ENCODE measurements at regions not wholly inside any gene's neighbourhood (a gene's known extent, or its start where the extent isn't known, plus 50 kb on each side); places are given as distances from the start of the nearest gene placed in this dataset.
"Not testable (repeated sequence)": the region's sequence is repeated elsewhere in the genome, so short reads cannot be mapped to it uniquely, and the experiment has no call there.

DNA sequence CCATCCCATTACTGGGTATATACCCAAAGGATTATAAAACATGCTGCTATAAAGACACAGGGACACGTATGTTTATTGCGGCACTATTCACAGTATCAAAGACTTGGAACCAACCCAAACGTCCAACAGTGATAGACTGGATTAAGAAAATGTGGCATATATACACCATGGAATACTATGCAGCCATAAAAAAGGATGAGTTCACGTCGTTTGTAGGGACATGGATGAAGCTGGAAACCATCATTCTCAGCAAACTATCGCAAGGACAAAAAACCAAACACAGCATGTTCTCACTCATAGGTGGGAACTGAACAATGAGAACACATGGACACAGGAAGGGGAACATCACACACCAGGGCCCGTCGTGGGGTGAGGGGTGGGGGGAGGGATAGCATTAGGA is 106.1 kb downstream of the CHD1L start:
- not testable (repeated sequence) for DNase-seq (ENCODE audit: low read depth)

DNA sequence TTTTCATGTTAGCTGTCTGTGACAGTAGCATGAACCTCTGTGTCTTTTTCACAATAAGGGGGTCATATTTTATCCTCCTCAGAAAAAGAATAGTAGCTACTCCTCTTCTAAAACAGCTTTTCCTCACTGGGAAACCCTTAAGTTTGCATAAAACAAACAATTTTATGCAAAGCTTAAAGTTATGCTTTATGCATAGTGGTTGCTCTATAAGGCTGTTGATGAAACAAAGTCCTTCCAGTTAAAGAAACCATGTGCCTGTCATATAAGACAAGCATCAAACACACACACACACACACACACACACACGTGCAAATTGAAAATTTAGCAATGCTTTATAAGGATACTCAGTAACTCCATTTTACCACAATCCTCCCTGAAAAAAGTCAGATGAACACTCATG is 107.0 kb downstream of the CHD1L start:
- DNase-seq (ENCODE audit: low read depth), result no peak

DNA sequence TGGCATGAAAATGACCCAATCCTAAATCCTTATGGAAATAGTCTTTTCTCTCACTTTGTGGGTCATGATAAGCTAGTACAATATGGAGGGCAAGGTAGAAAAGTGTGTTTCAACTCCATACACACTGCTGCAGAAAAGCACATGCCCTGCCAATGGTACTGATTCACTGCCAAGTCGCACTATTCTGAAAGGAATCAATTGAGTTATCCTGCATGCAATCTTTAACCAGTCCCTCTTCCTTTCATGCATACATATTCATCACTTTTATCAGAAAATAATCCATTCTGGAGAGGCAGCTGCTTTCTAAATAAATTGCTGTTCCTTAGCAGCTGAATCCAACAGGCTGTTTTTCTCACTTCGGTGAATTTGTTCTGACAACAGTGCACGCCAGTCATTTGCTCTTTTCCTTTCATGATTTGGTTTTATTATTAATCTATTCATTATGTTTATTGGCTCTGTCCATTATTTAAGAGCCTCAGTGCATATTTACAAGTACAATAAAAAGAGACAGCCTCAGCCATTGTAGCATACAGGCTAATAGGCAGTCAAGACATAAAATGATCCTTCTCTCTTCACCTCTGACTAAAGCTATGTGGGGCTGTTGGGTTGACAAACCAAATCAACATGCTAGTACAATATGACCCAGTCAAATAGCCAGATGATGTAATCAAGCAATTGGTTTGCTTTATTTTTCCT is 108.8 kb downstream of the CHD1L start:
- no peak for DNase-seq (ENCODE audit: low read depth)

DNA sequence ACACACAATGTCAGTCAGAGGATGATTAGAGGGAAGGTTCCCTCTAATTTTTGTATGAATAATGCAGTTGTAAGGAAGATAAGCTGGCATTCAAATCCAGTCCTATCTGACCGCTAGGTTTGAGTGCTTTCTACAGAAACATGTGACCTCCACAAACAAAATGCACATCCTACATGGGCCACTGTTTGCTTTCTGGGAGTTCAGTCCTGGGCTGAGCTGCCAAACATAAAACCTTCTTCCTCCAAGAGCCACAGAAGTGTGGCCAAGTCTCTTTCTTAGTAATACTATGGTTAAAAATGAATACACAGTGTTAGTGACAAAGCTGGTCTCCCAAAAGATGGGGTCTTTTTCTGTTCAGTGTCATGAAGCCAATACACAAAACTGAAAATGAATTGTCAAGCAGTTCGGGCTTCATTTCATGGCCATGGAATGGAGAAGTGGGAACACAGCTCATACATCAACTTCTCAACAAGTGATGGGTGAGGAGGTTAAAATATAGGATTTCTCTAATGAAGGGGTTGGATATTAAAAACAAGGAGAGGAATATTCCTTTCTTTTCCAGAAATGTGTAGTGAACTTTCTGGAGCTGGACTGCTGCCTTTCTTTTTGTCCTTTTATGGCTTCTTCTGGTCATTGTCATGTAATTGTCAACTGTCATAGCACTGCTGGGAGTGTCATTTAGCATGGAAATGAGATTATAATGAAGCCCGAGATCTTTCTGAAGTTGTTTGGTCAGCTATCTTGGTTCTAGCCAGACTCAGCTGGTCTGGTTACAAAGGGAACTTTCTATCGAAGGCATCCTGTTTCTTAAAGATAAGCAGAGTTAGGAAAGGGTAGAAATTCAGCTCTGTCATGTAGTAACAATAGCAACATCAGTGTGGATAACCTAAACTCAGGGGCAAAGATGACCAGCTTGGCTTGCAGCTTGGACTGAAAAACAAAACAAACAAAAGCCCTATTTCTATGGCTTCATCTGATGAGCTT is 135.1 kb downstream of the CHD1L start:
- peak; percentile 68 for DNase-seq (ENCODE audit: low read depth)

DNA sequence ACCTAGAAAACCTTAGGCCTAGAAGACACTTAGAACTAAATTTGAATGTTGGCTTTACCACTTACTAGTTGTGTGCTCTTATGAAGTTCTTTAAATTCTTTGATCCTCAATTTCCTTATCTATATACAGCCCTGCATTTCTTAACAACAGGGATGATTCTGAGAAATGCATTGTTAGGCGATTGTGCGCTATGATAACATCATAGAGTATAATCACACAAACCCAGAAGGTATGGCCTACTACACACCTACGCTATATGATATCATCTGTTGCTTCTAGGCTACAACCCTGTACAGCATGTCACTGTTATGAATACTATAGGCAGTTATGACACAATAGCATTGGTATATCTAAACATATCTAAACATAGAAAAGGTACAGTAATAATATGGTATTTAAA is 137.4 kb downstream of the CHD1L start:
- DNase-seq (ENCODE audit: low read depth), result no peak

DNA sequence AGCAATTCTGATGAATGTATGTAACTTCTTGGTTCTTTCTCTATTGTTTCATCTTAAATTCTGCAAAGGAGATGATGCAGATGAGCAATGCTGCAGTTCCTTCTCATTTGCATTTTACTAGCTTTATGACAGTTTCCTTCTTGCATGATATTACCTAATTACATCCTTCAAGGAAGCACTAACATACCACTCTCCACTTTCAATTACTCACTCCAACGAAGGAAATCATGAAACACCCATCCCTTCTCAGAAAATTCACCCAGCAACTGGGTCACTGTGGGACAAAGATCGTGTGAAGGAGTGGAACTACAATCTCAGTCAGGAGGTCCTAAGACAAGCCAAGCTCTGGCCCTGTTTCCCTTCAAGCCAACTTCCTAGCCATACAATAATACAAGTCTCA is 142.3 kb downstream of the CHD1L start:
- DNase-seq (ENCODE audit: low read depth), result no peak

DNA sequence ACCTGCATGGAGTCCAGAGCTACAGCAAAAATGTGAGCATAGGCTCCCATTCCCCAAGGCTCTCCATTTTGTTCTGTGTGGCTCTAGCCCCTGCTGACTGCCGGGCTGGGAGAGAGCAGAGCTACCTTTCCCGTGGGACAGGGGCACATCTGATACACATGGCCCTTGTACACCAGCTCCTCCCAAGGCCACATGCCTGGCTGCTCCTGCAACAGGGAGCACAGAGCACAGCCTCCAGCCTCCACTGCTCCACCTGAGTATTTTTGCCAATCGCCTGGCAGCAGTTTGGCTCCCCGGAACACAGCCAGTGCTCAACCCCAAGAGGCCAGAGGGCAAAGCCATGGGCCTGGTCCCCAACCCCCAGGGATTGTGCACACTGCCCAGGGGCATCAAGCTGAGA is 146.5 kb downstream of the CHD1L start:
- no peak for DNase-seq (ENCODE audit: low read depth)

DNA sequence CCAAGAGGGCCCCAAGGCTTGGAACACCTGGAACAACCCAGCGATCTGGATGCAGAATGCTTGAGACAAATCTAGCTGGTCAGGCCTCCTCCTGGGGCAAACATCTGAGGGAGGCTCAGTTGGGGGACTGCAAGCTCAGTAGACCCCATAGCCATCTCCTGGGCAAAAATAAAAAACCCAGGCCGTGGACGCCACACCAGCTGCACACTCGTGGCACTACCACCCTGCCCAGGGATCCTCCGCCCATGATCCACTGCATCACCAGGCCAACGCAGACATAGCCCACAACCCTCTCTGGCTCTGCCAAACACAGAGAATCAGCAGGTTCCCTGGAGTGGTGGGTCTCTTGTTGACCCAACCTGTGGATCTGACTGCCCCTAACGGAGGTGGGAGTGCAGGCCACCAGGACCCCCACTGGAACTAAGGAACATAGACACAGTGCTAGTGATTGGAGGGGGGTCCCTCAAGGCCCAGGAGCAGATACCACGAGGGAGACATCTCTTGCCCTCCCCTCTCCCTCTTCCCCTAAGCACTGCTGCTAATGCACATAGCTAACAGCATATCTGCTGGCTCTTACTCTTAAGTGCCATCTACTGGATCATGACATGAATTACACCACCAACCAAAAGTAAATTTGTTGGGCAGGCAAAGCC is 147.2 kb downstream of the CHD1L start:
- DNase-seq (ENCODE audit: low read depth), result peak; percentile 21

DNA sequence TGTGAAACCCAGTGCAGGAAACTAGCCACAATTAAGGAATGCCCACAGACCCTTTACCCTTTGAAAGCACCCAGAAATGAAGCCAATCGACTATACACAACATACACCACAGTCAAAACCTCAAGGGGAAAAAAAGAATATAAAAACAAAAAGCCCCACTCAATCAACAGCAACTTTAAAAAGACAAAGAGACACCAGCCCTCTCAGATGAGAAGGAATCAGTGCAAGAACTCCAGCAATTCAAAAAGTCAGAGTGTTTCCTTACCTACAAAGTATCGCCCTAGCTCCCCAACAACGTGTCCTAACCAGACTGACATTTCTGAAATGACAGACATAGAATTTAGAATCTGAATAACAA is 147.7 kb downstream of the CHD1L start:
- no peak for DNase-seq (ENCODE audit: low read depth)

DNA sequence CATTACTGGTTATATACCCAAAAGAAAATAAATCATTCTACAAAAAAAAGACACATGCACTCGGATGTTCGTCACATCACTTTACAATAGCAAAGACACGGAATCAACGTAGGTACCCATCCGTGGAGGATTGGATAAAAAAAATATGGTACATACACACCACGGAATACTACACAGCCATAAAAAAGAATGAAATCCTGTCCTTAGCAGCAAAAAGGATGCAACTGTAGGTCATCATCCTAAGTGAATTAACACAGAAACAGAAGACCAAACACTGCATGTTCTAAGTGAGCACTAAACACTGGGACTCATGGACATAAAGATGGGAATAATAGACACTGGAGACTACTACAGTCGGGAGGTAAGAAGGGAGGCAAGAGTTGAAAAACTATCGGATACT is 148.6 kb downstream of the CHD1L start:
- DNase-seq (ENCODE audit: low read depth), result no peak

DNA sequence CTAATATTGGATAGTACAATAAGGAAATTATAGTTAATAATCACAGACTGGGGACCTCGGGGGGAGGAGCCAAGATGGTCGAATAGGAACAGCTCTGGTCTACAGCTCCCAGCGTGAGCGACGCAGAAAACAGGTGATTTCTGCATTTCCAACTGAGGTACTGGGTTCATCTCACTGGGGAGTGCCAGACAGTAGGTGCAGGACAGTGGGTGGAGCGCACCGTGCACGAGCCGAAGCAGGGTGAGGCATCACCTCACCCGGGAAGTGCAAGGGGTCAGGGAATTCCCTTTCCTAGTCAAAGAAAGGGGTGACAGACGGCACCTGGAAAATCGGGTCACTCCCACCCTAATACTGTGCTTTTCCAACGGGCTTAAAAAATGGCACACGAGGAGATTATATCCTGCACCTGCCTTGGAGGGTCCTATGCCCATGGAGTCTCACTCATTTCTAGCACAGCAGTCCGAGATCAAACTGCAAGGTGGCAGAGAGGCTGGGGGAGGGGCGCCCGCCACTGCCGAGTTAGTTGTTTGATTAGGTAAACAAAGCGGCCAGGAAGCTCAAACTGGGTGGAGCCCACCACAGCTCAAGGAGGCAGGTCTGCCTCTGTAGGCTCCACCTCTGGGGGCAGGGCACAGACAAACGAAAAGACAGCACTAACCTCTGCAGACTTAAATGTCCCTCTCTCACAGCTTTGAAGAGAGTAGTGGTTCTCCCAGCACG is 138.8 kb upstream of the BCL9 start:
- not testable (repeated sequence) for DNase-seq (ENCODE audit: low read depth)

DNA sequence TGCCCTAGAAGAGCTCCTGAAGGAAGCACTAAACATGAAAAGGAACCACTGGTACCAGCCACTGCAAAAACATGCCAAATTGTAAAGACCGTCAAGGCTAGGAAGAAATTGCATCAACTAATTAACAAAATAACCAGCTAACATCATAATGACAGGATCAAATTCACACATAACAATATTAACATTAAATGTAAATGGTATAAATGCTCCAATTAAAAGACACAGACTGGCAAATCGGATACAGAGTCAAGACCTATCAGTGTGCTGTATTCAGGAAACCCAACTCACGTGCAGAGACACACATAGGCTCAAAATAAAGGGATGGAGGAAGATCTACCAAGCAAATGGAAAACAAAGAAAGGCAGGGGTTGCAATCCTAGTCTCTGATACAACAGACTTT is 137.0 kb upstream of the BCL9 start:
- not testable (repeated sequence) for DNase-seq (ENCODE audit: low read depth)

DNA sequence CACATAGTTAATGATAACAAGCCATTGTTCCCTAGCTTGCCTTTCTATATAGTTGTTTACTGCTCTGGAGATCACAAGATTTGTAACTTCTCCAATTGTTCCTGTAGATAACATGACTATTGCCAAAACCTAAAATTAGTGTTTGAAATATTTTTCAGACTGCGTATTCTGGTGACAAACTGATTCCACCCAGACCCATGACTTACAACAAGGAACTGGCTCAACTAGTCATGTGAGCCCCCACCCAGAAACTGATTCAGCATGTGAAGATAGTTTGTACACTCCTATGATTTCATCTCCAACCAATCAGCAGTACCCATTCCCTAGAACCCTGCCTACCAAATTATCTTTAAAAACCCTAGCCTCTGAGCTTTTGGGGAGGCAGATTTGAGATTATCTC is 131.4 kb upstream of the BCL9 start:
- DNase-seq (ENCODE audit: low read depth), result no peak

DNA sequence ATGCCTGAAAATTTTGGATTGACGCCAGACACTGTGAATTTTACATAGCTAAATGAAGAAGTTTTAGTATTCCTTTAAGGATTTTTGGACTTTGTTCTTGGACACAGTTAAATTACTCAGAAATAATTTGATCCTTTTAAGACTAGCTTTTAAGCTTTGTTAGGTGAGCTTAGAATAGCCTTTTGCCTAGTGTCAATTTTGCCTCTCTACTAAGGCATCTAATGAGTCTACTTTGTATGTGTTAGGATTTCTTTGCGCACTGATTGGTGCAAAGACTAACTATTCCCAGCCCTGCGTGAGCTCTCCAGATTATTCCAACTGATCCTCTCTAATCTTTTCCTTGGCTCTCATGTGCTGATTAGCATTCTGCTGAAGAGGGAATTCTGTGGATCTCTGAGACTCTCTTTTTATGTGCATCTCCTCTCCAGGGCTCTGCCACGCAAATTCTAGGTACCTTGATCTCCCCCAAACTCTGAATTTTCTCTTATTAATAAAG is 128.1 kb upstream of the BCL9 start:
- no peak for DNase-seq (ENCODE audit: low read depth)

DNA sequence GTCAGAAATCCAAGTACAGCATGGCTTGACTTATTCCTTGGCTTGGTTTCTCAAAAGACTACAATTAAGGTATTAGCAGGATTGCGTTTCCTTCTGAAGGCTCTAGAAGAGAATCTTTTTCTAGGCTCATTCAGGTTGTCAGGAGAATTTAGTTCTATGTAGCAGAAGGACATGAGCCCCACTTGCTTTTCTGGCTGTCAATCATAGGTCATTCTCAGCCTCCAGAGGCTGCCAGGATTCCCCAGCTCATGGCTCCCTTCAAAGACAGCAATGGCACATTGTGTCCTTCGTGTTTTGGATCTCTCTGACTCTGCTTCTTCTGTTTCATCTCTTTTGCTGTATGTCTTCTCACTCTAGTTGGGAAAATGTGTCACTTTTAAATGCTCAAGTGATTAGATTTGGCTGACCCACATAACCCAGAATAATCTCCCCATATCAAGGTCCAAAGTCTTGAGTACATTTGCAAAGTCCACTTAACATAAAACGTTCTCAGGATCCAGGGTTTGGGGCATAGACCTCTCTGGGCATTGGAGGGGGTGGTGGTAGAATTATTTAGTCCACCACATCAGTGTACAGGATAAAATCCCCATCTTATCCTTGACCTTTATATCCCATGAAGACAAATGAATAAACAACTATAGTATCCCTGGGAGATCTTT is 126.7 kb upstream of the BCL9 start:
- DNase-seq (ENCODE audit: low read depth), result no peak

DNA sequence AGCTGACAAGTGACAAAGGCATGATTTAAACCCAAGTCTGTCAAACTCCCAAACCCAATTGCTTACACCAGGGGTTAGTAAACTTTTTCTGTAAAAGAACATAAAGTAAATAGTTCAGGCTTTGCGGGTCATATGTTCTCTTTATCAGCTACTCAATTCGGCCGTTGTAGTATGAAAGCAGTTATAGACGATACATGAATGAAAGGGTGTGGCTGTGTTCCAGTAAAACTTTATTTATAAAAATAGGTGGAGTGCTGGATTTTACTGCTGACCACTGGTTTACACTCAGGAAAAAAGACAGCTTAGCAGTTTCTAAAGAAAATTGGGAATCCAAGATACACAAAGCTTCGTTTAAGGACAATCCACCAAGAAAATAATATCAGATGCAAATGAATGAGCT is 124.3 kb upstream of the BCL9 start:
- DNase-seq (ENCODE audit: low read depth), result no peak

DNA sequence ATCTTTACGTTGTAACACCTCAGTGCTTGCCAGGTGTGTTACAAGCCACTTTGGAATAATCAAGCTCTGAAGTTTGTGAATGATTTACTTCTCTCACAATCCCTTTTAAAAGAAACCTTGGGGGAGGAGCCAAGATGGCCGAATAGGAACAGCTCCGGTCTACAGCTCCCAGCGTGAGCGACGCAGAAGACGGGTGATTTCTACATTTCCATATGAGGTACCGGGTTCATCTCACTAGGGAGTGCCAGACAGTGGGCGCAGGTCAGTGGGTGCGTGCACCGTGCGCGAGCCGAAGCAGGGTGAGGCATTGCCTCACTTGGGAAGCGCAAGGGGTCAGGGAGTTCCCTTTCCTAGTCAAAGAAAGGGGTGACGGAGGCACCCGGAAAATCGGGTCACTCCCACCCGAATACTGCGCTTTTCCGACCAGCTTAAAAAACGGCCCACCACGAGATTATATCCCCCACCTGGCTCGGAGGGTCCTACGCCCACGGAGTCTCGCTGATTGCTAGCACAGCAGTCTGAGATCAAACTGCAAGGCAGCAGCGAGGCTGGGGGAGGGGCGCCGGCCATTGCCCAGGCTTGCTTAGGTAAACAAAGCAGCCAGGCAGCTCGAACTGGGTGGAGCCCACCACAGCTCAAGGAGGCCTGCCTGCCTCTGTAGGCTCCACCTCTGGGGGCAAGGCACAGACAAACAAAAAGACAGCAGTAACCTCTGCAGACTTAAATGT is 118.0 kb upstream of the BCL9 start:
- DNase-seq (ENCODE audit: low read depth), result not testable (repeated sequence)

DNA sequence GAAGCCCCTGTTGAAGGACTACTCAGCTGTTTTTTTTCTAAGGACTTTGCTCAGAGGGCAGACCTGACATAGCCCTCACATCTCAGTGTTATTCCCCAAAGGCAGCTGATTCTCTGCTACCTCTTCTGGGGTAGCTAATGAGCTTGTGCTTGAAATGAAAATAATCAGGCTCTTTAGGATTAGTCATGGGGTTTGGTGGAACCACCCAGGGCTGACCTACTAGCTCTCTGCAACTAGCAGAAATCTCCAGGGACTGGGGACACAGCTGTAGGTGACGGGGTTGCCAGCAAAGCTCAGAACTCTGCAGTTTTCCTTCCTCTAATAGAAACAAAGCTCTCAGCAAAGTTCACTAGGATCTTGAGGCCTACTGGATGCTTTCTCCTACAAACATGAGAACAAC is 106.4 kb upstream of the BCL9 start:
- DNase-seq (ENCODE audit: low read depth), result no peak

DNA sequence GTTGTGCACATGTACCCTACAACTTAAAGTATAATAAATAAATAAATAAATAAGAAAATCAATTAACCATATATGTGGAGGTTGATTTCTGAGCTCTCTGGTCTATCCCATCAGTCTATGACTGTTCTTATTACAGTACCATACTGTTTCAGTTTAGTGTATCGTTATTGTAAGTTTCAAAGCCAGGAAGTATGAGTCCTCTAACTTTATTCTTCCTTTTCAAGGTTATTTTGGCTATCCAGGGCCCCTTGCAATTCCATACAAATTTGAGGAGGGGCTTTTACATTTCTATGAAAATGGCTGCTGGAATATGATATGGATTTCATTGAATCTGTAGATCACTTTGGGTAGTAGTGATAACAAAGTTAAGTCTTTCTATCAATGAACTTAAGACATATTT is 96.9 kb upstream of the BCL9 start:
- no peak for DNase-seq (ENCODE audit: low read depth)

DNA sequence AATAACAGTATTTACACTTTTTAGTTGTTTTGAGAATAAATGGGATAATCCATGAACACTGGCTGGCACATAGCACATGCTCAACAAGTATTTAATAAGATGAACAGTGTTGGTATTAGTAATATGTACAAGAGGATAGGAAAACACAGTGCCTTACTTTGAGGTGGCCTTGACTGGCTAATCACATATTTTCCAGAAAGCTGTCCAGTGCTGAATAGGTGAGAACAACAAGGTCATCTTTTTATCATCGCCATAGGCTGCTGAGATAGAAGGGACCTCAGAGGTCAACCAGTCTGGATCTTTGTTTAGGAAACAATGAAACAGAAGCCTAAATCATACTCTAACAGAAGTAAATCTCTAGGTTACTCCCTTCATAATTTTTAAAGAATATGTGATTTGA is 89.7 kb upstream of the BCL9 start:
- no peak for DNase-seq (ENCODE audit: low read depth)

DNA sequence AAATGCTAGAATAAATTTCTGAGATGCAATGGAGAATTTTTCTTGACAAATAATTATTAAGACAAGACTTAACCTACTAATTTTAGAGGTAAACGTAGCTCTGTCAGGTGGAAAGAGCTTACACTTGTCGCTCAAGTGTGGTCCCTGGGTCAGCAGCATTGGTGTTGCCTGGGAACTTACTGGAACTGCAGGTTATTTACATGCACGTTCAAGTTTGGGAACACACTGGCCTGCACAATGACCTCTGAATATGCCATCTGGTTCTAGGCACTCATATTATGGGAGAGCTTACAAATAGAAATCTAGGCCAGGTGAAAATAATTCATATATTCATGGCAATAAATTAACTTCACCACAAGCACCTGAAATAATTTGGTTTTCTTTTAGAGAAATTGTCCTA is 88.5 kb upstream of the BCL9 start:
- DNase-seq (ENCODE audit: low read depth), result no peak

All from CMK (cell line).